Effector memory CD4-positive, alpha-beta T cell (primary cell): ENCODE measurements at regions not wholly inside any gene's neighbourhood (a gene's known extent, or its start where the extent isn't known, plus 50 kb on each side); places are given as distances from the start of the nearest gene placed in this dataset.

Experiments used
- DNase-seq, 3 donors: peaks; one replicate each; pipeline ENCODE4 v3.0.0-alpha.2; 2020
- H3K27ac ChIP-seq: 2 replicates; pipeline ENCODE4 v1.7.0; 2013; ENCODE audit warnings: mild to moderate bottlenecking, low read length, moderate library complexity; ENCODE audit not compliant: insufficient read depth, poor library complexity, severe bottlenecking
- H3K27me3 ChIP-seq: replicated peaks from 2 replicates; pipeline ENCODE4 v1.7.0; 2013; ENCODE audit warnings: mild to moderate bottlenecking, low read length; ENCODE audit not compliant: insufficient read depth, control insufficient read depth, poor library complexity, severe bottlenecking
- H3K36me3 ChIP-seq: 2 replicates; pipeline ENCODE4 v1.7.0; 2013; ENCODE audit warnings: mild to moderate bottlenecking, low read length, moderate library complexity; ENCODE audit not compliant: control insufficient read depth, insufficient read depth
- H3K4me1 ChIP-seq: 2 replicates; pipeline ENCODE4 v1.7.0; 2013; ENCODE audit warnings: low read length, mild to moderate bottlenecking; ENCODE audit not compliant: control insufficient read depth, insufficient read depth, poor library complexity, severe bottlenecking
- H3K4me3 ChIP-seq: 2 replicates; pipeline ENCODE4 v1.7.0; 2013; ENCODE audit warnings: low read length, low read depth, mild to moderate bottlenecking; ENCODE audit not compliant: insufficient read depth, poor library complexity, severe bottlenecking
- H3K9me3 ChIP-seq: 2 replicates; pipeline ENCODE4 v1.7.0; 2013; ENCODE audit warnings: mild to moderate bottlenecking, low read length, moderate library complexity; ENCODE audit not compliant: control insufficient read depth

DNA sequence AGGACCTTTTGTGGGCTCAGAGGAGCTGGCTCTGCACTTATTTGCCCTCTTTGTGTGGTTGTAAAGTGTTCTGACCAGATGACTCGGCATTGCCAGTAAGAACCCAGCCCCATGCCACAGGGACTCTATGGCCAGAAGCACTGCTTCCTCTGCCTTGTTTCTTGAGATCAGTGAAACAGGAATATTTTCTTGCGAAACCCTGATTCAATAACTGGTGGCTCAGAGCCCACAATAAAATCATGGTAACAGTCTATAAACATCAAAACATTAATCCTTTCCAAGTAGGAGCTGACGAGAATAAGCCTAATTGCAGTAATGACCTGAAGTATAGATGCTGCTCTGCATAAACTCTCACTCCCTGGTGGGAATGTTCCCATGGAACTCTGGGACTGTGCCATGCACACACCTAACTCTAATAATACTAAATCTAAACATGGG is 344.3 kb downstream of the ZNF608 start:
- DNase-seq: no peak

DNA sequence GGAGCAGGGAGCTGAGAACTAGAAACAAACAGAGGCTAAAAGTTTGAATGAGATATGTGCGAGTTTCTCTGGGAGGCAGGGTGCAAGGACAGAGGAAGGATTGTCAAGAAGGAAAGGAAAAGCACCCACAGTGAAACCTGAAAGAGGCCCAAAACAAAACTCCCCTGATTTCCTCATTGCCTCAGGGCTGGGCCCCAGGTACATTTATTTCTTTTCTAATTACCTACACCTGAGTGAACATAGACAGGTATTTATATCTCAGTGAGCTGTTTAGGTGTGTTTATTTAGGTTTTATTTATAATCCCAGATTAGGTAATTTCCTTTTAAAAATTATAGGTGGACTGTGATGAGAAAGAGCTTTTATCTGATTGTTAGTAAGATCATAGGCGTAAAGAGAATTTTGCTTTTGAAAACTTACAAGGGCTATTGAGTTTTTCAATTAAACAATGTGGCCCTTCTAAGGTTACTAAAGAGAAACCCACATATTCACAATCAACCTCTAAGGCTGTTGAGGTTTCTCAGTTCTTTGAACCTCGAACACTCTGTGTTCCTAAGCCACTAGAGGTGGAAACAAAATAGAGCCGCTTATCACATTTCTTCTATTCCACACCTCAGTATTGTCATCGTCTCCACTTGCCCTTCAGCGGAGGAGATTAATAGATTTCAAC is 344.8 kb downstream of the ZNF608 start:
- no peaks in the 10 kb centered on the region for H3K4me1 ChIP-seq
- H3K27me3 ChIP-seq: no peaks in the 10 kb centered on the region
- DNase-seq: no peak
- no peaks in the 10 kb centered on the region for H3K9me3 ChIP-seq
- H3K4me3 ChIP-seq: no peak overlapping the region
- no peak overlapping the region for H3K27ac ChIP-seq
- no peaks in the 10 kb centered on the region for H3K36me3 ChIP-seq

More for the DNA sequence above, 344.3 kb downstream of the ZNF608 start:
- H3K27me3 ChIP-seq: no peaks in the 10 kb centered on the region
- H3K4me3 ChIP-seq: no peak overlapping the region
- no peak overlapping the region for H3K27ac ChIP-seq
- no peaks in the 10 kb centered on the region for H3K4me1 ChIP-seq
- no peaks in the 10 kb centered on the region for H3K36me3 ChIP-seq
- H3K9me3 ChIP-seq: no peaks in the 10 kb centered on the region

DNA sequence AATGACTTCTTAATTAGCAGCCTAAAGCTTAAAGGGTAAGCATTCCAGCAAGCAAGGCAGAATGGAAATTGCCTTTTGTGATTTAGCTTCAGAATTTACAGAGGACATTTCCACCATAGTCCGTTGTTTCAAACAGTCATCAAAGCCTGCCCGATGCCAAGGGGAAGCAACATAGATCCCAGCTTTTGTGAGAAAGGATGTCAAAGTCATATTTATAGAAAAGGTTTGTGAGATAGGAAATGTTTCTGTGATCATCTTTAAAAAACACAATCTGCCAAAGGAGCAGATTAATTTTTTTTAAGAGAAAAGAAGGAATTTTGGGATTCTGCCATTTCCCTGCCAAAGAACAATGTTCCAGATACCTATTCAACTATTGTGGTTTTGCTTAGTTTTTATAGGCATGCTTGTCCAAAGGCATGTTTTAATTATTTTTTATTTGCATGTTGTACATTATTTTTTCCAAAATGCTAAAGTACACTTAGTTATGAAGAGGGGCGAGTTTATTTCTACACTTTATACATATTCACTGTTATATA is 346.9 kb downstream of the ZNF608 start:
- no peak for DNase-seq
- Histone ChIP-seq H3K27ac (no peak overlapping the region), H3K9me3 (no peaks in the 10 kb centered on the region), H3K4me1 (no peaks in the 10 kb centered on the region), H3K36me3 (no peaks in the 10 kb centered on the region), H3K27me3 (no peaks in the 10 kb centered on the region), H3K4me3 (no peak overlapping the region)

DNA sequence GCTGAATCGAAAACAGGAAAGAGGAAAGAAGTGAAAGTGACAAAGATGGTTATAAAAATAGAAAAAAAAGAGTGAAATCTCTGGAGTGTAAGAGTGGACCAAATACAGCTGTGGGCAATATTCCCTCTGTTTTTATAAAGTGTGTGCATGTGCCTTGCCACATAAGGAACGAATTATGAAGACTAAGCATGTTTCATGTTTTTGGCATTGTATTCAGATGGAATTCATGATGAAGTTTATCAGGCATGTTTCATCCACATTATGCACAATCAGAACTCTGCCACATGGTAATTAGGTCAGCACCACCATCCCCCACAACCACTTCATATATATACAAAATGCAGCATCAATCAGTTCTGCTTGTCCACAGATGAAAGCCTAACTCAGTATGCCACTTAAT is 348.0 kb downstream of the ZNF608 start:
- no peak overlapping the region for H3K4me3 ChIP-seq
- DNase-seq: no peak

DNA sequence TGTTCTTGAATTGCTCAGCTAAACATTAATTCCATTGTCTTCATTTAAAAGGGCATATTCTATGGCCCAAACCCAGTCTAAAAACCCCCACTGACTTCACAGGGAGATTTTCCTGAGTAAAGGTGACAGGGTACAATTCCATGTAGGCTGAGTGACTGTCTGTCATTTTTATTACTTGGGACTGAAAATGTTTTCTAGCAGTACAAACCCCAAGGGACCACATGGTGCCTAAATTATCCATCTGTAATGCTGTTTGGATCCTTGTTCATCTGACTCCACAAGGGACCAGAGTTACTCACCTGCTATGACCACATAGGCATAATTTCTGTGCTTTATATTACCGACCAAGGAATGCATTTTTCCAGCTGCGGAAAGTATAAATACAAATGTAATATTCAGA is 349.1 kb downstream of the ZNF608 start:
- no peaks in the 10 kb centered on the region for H3K4me1 ChIP-seq
- DNase-seq: no peak
- no peak overlapping the region for H3K27ac ChIP-seq
- no peaks in the 10 kb centered on the region for H3K36me3 ChIP-seq
- H3K27me3 ChIP-seq: no peaks in the 10 kb centered on the region
- H3K4me3 ChIP-seq: no peak overlapping the region
- H3K9me3 ChIP-seq: no peaks in the 10 kb centered on the region

More for the DNA sequence above, 348.0 kb downstream of the ZNF608 start:
- no peaks in the 10 kb centered on the region for H3K4me1 ChIP-seq
- H3K27ac ChIP-seq: no peak overlapping the region
- H3K27me3 ChIP-seq: no peaks in the 10 kb centered on the region
- H3K36me3 ChIP-seq: no peaks in the 10 kb centered on the region
- no peaks in the 10 kb centered on the region for H3K9me3 ChIP-seq

DNA sequence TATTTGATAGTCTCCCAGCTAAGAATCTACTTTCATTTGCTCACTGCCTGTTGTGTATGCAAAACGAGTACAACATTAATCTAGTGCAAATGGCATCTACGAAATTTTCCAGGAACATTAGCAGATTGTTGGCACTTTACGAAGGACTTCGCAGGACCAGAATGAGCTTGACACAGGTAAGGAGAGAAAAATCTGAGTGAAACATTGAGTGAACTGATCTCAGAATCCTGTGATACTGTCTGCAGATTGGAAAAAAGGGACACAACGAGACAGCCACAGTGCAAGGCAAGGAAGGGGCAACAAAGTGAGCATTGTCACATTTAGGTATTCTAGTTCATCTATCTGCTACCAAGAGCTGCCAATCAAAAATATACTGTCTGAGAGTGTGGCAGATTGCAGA is 350.5 kb downstream of the ZNF608 start:
- no peak for DNase-seq
- Histone ChIP-seq H3K36me3 (no peaks in the 10 kb centered on the region), H3K27me3 (no peaks in the 10 kb centered on the region), H3K4me3 (no peak overlapping the region), H3K9me3 (no peaks in the 10 kb centered on the region), H3K4me1 (no peaks in the 10 kb centered on the region), H3K27ac (no peak overlapping the region)

DNA sequence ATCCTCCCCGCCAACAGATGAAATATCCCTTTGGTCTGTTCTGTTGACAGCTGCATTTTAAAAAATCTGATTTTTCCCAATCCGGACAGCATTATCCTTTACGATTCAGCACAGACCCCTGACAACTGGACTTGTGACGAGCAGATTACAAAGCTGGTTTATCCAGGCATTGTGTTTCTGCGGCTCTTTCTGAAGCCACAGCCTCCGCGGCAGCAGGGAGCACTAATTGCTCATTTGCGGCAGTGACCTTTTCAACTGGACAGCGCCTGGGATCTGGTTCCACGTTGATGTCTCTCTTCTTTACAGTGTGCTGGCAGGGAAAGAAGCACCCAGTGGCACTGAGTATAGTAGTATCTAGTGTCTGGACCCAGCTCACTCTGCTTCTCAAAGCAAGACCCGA is 351.2 kb downstream of the ZNF608 start:
- Histone ChIP-seq H3K27ac (no peak overlapping the region), H3K36me3 (no peaks in the 10 kb centered on the region), H3K9me3 (no peaks in the 10 kb centered on the region), H3K4me1 (no peaks in the 10 kb centered on the region), H3K27me3 (no peaks in the 10 kb centered on the region), H3K4me3 (no peak overlapping the region)
- no peak for DNase-seq

DNA sequence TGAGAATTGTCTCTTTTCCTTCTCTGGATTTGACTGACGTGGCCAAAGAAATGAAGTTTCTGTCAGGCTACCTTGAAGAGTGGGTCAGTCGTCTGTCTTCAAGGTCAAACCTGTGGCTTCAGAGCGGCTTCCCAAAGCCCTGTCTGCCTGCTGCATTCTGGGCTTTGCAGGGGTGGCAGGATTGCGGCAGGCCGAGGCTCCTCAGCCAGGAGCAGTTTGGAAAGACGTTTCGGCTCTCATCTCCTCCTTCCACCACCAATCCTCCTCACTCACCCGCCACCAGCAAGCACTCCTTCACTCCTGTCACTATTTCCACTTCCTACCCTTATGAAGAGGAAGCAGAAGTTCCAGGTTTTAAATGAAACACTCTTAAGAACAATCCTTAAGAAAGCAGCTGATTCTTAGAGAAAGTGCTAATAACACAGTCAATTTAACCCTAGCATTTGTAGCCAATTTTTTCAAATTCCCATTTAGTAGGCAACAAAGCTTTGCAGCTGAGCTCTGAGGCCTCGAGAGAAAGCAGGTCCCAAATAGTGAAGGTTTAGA is 351.7 kb downstream of the ZNF608 start:
- no peaks in the 10 kb centered on the region for H3K36me3 ChIP-seq
- H3K4me1 ChIP-seq: no peaks in the 10 kb centered on the region
- no peak for DNase-seq
- no peaks in the 10 kb centered on the region for H3K9me3 ChIP-seq
- no peak overlapping the region for H3K27ac ChIP-seq
- no peaks in the 10 kb centered on the region for H3K27me3 ChIP-seq
- H3K4me3 ChIP-seq: no peak overlapping the region

DNA sequence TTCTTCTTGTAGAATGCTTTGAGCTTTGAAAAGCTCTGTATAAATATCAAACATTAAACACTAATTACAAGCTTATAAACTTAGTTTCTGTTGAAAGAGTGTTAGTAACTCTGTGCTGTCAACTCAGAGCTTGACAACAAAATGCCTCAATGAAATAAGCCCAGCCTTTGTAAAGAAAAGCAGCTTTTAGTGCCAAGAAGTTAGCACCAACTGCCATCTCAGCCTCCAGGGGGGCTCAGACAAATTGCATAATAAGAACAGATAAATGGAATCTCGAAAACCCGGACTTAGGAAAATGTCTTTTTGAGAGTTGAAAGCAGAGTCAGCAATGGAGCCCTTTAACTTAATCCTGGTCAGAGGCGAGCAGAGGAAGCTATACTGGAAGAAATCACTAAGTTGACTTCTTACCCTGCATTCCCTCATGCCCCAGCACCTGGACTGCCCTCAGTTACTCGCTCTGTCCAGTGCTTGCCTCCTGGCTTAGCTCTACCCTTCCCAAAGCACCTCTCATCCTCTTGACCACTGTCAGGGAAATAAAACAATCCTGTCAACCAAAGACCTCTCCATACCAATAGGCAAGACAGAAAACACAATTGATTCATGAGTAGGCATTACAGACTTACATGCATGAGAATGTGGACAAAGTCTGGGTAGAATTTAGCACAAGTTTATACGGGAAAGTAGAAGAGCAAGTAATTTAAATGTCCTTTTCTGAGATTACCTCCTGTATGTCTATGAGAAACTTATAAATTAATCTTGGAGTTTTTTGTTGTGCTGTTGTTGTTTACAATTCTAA is 352.7 kb downstream of the ZNF608 start:
- DNase-seq: no peak
- H3K4me1 ChIP-seq: no peaks in the 10 kb centered on the region
- no peaks in the 10 kb centered on the region for H3K27me3 ChIP-seq
- H3K27ac ChIP-seq: no peak overlapping the region
- no peaks in the 10 kb centered on the region for H3K9me3 ChIP-seq
- H3K4me3 ChIP-seq: no peak overlapping the region
- no peaks in the 10 kb centered on the region for H3K36me3 ChIP-seq

DNA sequence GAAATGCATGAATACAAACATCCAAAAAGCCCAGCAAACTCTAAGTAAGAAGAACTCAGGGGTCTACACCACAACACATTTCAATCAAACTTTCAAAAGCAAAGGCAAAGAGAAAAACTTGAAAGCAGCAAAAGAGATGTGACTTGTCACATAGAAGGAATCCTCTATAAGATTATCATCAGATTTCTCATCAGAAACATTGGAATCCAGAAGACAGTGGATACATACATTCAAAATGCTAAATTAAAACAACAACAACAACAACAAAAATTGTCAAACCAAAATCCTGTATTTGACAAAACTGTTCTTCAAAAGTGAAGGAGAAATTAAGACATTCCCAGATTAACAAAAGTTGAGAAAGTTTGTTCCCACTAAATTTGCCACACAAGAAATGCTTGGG is 362.7 kb downstream of the ZNF608 start:
- Histone ChIP-seq H3K9me3 (no peaks in the 10 kb centered on the region), H3K4me3 (no peak overlapping the region), H3K36me3 (no peaks in the 10 kb centered on the region), H3K27me3 (no peaks in the 10 kb centered on the region), H3K27ac (no peak overlapping the region), H3K4me1 (no peaks in the 10 kb centered on the region)
- DNase-seq: no peak
